ENCODE measurements at regions not wholly inside any gene's neighbourhood (a gene's known extent, or its start where the extent isn't known, plus 50 kb on each side); places are given as distances from the start of the nearest gene placed in this dataset.
A peak's percentile ranks its signal among the peaks of the same experiment; 100 is the strongest.

DNA sequence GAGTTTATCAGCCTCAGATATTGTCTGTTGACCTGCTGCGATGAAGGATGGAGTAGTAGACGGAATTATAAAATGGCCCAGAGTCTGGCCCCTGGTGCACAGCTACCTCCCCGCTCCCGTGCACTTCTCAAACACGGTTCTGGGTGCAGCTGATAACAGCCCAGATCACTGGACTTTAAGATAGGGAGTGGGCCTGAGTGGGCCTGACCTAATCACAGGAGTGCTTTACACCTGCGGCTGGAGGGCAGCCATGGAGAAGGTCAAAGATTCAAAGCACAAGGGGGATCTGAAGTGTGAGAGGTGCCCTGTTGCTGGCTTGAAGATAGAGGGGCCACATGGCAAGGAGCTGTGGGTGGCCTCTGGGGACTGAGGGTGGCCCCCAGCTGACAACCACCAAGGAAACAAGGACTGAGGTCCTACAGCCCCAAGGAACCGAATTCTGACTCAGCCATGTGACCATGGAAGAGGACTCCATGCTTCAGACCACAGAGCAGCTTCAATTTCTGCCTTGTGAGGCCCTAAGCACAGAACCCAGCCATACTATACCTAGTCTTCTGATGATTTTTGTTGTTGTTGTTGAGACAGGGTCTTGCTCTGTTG, 113.4 kb downstream of the ZNF664 start:
- TF ChIP-seq NBN (conservative IDR thresholded peaks at IDR 0.05), result no peak
- peak; percentile 98 for TF ChIP-seq ZNF543 (CRISPR knock-in tag; IDR thresholded peaks at IDR 0.05)
- TF ChIP-seq MTA1 (CRISPR knock-in tag; IDR thresholded peaks at IDR 0.05; ENCODE audit: borderline replicate concordance), result no peak
- Histone ChIP-seq H3K27me3 (ENCODE audit: control insufficient read depth in 1 of 2, insufficient read depth in 2 of 2, low read length in 2 of 2) (peaks cover 0 to 6% of the 10 kb centered on the region in 2 experiments; a peak in 2 of 5 replicates), H3K9me3 (ENCODE audit: low read length) (no peaks in the 10 kb centered on the region), H3K4me2 (ENCODE audit: low read depth, low read length) (no peak overlapping the region), H4K20me1 (ENCODE audit: insufficient read depth, low read length) (no peaks in the 10 kb centered on the region), H3K27ac (ENCODE audit: extremely low read length, insufficient read depth, low read length) (no peak overlapping the region), H3K9ac (ENCODE audit: insufficient read depth, low read depth, low read length) (no peak overlapping the region), H3K79me2 (ENCODE audit: insufficient read depth, low read length) (no peaks in the 10 kb centered on the region), H3K4me3 (replicated peaks in 1 of 3; ENCODE audit: insufficient read depth in 1 of 3, low read depth in 2 of 3, low read length in 3 of 3) (no peak overlapping the region), H3K36me3 (replicated peaks in 1 of 2; ENCODE audit: control insufficient read depth in 1 of 2, insufficient read depth in 2 of 2, low read length in 2 of 2) (no peaks in the 10 kb centered on the region), H3K4me1 (ENCODE audit: insufficient read depth, low read length) (peaks cover 19% of the 10 kb centered on the region; the same call in 1 of the 2 replicates), H2AFZ (ENCODE audit: low read length) (no peak overlapping the region)
- intact Hi-C loops (cut with micrococcal nuclease; ENCODE audit: unreplicated experiment) (no loop called here), in situ Hi-C loops (cut with HindIII; ENCODE audit: extremely low pct_ligation_motif_present, low pct_unique_long_range_greater_than_20kb) (no loop called here)
- FAIRE-seq, result no peak
- no TSS peak for BruUV-seq (replicated peaks)
- WGBS (ENCODE audit: low lambda C conversion rate), result 64% methylated on average over 6 of the region's 7 CpGs
- ChIA-PET POLR2A (no interaction called here), CTCF (ENCODE audit: low intra/inter-chr PET ratio, low total read pairs) (no interaction called here)
- no peak for ATAC-seq
- DNase-seq (ENCODE audit: low spot score), result no peak

GRCh38 chr12:124087266-124088051, 114.4 kb downstream of the ZNF664 start:
- Histone ChIP-seq H3K9ac (ENCODE audit: insufficient read depth, low read depth, low read length) (no peak overlapping the region), H3K4me3 (replicated peaks in 1 of 3; ENCODE audit: insufficient read depth in 1 of 3, low read depth in 2 of 3, low read length in 3 of 3) (no peak overlapping the region), H2AFZ (ENCODE audit: low read length) (no peak overlapping the region), H3K4me1 (ENCODE audit: insufficient read depth, low read length) (peaks cover 19% of the 10 kb centered on the region; the same call in 1 of the 2 replicates), H4K20me1 (ENCODE audit: insufficient read depth, low read length) (no peaks in the 10 kb centered on the region), H3K79me2 (ENCODE audit: insufficient read depth, low read length) (no peaks in the 10 kb centered on the region), H3K27me3 (ENCODE audit: control insufficient read depth in 1 of 2, insufficient read depth in 2 of 2, low read length in 2 of 2) (peaks cover 0 to 6% of the 10 kb centered on the region in 2 experiments; a peak in 1 of 5 replicates), H3K4me2 (ENCODE audit: low read depth, low read length) (no peak overlapping the region), H3K36me3 (replicated peaks in 1 of 2; ENCODE audit: control insufficient read depth in 1 of 2, insufficient read depth in 2 of 2, low read length in 2 of 2) (no peaks in the 10 kb centered on the region), H3K9me3 (ENCODE audit: low read length) (peaks cover 1% of the 10 kb centered on the region), H3K27ac (ENCODE audit: extremely low read length, insufficient read depth, low read length) (no peak overlapping the region)
- TF ChIP-seq, protein P1, sequence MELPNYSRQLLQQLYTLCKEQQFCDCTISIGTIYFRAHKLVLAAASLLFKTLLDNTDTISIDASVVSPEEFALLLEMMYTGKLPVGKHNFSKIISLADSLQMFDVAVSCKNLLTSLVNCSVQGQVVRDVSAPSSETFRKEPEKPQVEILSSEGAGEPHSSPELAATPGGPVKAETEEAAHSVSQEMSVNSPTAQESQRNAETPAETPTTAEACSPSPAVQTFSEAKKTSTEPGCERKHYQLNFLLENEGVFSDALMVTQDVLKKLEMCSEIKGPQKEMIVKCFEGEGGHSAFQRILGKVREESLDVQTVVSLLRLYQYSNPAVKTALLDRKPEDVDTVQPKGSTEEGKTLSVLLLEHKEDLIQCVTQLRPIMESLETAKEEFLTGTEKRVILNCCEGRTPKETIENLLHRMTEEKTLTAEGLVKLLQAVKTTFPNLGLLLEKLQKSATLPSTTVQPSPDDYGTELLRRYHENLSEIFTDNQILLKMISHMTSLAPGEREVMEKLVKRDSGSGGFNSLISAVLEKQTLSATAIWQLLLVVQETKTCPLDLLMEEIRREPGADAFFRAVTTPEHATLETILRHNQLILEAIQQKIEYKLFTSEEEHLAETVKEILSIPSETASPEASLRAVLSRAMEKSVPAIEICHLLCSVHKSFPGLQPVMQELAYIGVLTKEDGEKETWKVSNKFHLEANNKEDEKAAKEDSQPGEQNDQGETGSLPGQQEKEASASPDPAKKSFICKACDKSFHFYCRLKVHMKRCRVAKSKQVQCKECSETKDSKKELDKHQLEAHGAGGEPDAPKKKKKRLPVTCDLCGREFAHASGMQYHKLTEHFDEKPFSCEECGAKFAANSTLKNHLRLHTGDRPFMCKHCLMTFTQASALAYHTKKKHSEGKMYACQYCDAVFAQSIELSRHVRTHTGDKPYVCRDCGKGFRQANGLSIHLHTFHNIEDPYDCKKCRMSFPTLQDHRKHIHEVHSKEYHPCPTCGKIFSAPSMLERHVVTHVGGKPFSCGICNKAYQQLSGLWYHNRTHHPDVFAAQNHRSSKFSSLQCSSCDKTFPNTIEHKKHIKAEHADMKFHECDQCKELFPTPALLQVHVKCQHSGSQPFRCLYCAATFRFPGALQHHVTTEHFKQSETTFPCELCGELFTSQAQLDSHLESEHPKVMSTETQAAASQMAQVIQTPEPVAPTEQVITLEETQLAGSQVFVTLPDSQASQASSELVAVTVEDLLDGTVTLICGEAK (IDR thresholded peaks at IDR 0.05), result no peak
- TF ChIP-seq, protein P1 (CRISPR knock-in tag; IDR thresholded peaks at IDR 0.05), result peak; percentile 56; the same call in 1 of the 2 replicates
- no peak for TF ChIP-seq POGK (CRISPR knock-in tag; conservative IDR thresholded peaks at IDR 0.05)
- BruUV-seq (replicated peaks), result no TSS peak
- no peak for ATAC-seq
- no peak for DNase-seq (ENCODE audit: low spot score)
- FAIRE-seq, result no peak
- intact Hi-C loops (cut with micrococcal nuclease; ENCODE audit: unreplicated experiment) (no loop called here), in situ Hi-C loops (cut with HindIII; ENCODE audit: extremely low pct_ligation_motif_present, low pct_unique_long_range_greater_than_20kb) (no loop called here)
- CTCF ChIA-PET (ENCODE audit: low intra/inter-chr PET ratio, low total read pairs), result no interaction called here
- 66% methylated on average over 10 of the region's 10 CpGs for WGBS (ENCODE audit: low lambda C conversion rate)
- POLR2A ChIA-PET, result no interaction called here
